ENCODE measurements at regions not wholly inside any gene's neighbourhood (a gene's known extent, or its start where the extent isn't known, plus 50 kb on each side); places are given as distances from the start of the nearest gene placed in this dataset.

GRCh38 chr2:768451-768850 is 91.2 kb upstream of the TMEM18 start:
- no peak for TF ChIP-seq KLF16 (tag by site-specific recombination; IDR thresholded peaks at IDR 0.05)
- TF ChIP-seq, protein P1, sequence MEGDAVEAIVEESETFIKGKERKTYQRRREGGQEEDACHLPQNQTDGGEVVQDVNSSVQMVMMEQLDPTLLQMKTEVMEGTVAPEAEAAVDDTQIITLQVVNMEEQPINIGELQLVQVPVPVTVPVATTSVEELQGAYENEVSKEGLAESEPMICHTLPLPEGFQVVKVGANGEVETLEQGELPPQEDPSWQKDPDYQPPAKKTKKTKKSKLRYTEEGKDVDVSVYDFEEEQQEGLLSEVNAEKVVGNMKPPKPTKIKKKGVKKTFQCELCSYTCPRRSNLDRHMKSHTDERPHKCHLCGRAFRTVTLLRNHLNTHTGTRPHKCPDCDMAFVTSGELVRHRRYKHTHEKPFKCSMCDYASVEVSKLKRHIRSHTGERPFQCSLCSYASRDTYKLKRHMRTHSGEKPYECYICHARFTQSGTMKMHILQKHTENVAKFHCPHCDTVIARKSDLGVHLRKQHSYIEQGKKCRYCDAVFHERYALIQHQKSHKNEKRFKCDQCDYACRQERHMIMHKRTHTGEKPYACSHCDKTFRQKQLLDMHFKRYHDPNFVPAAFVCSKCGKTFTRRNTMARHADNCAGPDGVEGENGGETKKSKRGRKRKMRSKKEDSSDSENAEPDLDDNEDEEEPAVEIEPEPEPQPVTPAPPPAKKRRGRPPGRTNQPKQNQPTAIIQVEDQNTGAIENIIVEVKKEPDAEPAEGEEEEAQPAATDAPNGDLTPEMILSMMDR (tag by site-specific recombination; IDR thresholded peaks at IDR 0.05): no peak
- no peak for TF ChIP-seq ZNF274 (IDR thresholded peaks at IDR 0.05; ENCODE audit: low read length)
- TF ChIP-seq ZNF274 (tag by site-specific recombination; IDR thresholded peaks at IDR 0.05; ENCODE audit: borderline replicate concordance): no peak
- no peak for TF ChIP-seq ZSCAN16 (tag by site-specific recombination; IDR thresholded peaks at IDR 0.05)
- TF ChIP-seq, protein P2, sequence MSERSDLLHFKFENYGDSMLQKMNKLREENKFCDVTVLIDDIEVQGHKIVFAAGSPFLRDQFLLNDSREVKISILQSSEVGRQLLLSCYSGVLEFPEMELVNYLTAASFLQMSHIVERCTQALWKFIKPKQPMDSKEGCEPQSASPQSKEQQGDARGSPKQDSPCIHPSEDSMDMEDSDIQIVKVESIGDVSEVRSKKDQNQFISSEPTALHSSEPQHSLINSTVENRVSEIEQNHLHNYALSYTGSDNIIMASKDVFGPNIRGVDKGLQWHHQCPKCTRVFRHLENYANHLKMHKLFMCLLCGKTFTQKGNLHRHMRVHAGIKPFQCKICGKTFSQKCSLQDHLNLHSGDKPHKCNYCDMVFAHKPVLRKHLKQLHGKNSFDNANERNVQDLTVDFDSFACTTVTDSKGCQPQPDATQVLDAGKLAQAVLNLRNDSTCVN (tag by site-specific recombination; optimal IDR thresholded peaks at IDR 0.05): no peak
- TF ChIP-seq PATZ1 (tag by site-specific recombination; IDR thresholded peaks at IDR 0.05): no peak
- no peak for TF ChIP-seq OVOL3 (tag by site-specific recombination; IDR thresholded peaks at IDR 0.05)
- no peak for TF ChIP-seq ZNF785 (tag by site-specific recombination; IDR thresholded peaks at IDR 0.05)
- TF ChIP-seq ZNF394 (tag by site-specific recombination; IDR thresholded peaks at IDR 0.05; ENCODE audit: borderline replicate concordance): no peak
- no peak for TF ChIP-seq ZFP69B (tag by site-specific recombination; IDR thresholded peaks at IDR 0.05)
- TF ChIP-seq ZNF692 (tag by site-specific recombination; IDR thresholded peaks at IDR 0.05): no peak
